ENCODE measurements at regions not wholly inside any gene's neighbourhood (a gene's known extent, or its start where the extent isn't known, plus 50 kb on each side); places are given as distances from the start of the nearest gene placed in this dataset.

GRCh38 chr13:89900104-89900765, 1447.3 kb upstream of the MIR17HG start:
- TF ChIP-seq CTCF (IDR thresholded peaks at IDR 0.05; ENCODE audit: low read length, missing control alignments): no peak
- H3K4me3 ChIP-seq (replicated peaks; ENCODE audit: low read depth, low read length): no peak overlapping the region
- DNase-seq (ENCODE audit: low read depth): no peak

GRCh38 chr13:89902223-89902622, 1445.3 kb upstream of the MIR17HG start:
- no peak overlapping the region for H3K4me3 ChIP-seq (replicated peaks; ENCODE audit: low read depth, low read length)
- TF ChIP-seq CTCF (IDR thresholded peaks at IDR 0.05; ENCODE audit: low read length, missing control alignments): no peak
- DNase-seq (ENCODE audit: low read depth): no peak

GRCh38 chr13:89903115-89903514, 1444.4 kb upstream of the MIR17HG start:
- no peak for TF ChIP-seq CTCF (IDR thresholded peaks at IDR 0.05; ENCODE audit: low read length, missing control alignments)
- no peak overlapping the region for H3K4me3 ChIP-seq (replicated peaks; ENCODE audit: low read depth, low read length)
- no peak for DNase-seq (ENCODE audit: low read depth)

GRCh38 chr13:89910166-89910565, 1437.3 kb upstream of the MIR17HG start:
- DNase-seq (ENCODE audit: low read depth): no peak
- no peak for TF ChIP-seq CTCF (IDR thresholded peaks at IDR 0.05; ENCODE audit: low read length, missing control alignments)
- H3K4me3 ChIP-seq (replicated peaks; ENCODE audit: low read depth, low read length): no peak overlapping the region

GRCh38 chr13:89916551-89916950, 1430.9 kb upstream of the MIR17HG start:
- TF ChIP-seq CTCF (IDR thresholded peaks at IDR 0.05; ENCODE audit: low read length, missing control alignments): no peak
- H3K4me3 ChIP-seq (replicated peaks; ENCODE audit: low read depth, low read length): no peak overlapping the region
- DNase-seq (ENCODE audit: low read depth): no peak

GRCh38 chr13:89920461-89920860, 1427.0 kb upstream of the MIR17HG start:
- H3K4me3 ChIP-seq (replicated peaks; ENCODE audit: low read depth, low read length): no peak overlapping the region
- no peak for DNase-seq (ENCODE audit: low read depth)
- no peak for TF ChIP-seq CTCF (IDR thresholded peaks at IDR 0.05; ENCODE audit: low read length, missing control alignments)

GRCh38 chr13:89923052-89923451, 1424.4 kb upstream of the MIR17HG start:
- TF ChIP-seq CTCF (IDR thresholded peaks at IDR 0.05; ENCODE audit: low read length, missing control alignments): no peak
- no peak overlapping the region for H3K4me3 ChIP-seq (replicated peaks; ENCODE audit: low read depth, low read length)
- no peak for DNase-seq (ENCODE audit: low read depth)
